ENCODE measurements at regions not wholly inside any gene's neighbourhood (a gene's known extent, or its start where the extent isn't known, plus 50 kb on each side); places are given as distances from the start of the nearest gene placed in this dataset.

DNA sequence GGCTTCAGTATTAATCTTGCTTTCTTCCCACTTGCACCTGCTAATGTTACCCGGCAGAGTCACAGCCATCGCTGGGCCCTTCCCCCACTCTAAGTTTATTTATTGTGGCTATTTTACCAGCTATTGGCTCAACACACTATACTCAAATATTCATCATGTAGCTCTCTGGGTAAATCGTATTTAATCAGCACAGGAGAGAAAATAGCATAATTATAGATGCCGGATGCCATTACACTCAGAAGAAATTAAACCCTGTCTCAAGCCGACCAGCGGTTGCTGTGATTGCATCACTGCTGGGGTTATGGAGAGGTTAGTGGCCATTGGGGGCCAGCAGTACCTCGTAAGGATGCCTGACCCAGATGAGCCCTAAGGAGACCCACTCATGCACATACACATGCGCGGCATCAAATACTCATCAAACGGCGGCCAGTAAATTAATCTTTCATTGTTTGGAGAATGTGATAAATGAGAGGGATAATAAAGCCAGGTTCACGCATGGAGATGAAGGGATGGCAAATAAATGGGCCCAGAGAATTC lies 269.5 kb upstream of the ZFHX3 start (continued):
- TF ChIP-seq, protein P1, sequence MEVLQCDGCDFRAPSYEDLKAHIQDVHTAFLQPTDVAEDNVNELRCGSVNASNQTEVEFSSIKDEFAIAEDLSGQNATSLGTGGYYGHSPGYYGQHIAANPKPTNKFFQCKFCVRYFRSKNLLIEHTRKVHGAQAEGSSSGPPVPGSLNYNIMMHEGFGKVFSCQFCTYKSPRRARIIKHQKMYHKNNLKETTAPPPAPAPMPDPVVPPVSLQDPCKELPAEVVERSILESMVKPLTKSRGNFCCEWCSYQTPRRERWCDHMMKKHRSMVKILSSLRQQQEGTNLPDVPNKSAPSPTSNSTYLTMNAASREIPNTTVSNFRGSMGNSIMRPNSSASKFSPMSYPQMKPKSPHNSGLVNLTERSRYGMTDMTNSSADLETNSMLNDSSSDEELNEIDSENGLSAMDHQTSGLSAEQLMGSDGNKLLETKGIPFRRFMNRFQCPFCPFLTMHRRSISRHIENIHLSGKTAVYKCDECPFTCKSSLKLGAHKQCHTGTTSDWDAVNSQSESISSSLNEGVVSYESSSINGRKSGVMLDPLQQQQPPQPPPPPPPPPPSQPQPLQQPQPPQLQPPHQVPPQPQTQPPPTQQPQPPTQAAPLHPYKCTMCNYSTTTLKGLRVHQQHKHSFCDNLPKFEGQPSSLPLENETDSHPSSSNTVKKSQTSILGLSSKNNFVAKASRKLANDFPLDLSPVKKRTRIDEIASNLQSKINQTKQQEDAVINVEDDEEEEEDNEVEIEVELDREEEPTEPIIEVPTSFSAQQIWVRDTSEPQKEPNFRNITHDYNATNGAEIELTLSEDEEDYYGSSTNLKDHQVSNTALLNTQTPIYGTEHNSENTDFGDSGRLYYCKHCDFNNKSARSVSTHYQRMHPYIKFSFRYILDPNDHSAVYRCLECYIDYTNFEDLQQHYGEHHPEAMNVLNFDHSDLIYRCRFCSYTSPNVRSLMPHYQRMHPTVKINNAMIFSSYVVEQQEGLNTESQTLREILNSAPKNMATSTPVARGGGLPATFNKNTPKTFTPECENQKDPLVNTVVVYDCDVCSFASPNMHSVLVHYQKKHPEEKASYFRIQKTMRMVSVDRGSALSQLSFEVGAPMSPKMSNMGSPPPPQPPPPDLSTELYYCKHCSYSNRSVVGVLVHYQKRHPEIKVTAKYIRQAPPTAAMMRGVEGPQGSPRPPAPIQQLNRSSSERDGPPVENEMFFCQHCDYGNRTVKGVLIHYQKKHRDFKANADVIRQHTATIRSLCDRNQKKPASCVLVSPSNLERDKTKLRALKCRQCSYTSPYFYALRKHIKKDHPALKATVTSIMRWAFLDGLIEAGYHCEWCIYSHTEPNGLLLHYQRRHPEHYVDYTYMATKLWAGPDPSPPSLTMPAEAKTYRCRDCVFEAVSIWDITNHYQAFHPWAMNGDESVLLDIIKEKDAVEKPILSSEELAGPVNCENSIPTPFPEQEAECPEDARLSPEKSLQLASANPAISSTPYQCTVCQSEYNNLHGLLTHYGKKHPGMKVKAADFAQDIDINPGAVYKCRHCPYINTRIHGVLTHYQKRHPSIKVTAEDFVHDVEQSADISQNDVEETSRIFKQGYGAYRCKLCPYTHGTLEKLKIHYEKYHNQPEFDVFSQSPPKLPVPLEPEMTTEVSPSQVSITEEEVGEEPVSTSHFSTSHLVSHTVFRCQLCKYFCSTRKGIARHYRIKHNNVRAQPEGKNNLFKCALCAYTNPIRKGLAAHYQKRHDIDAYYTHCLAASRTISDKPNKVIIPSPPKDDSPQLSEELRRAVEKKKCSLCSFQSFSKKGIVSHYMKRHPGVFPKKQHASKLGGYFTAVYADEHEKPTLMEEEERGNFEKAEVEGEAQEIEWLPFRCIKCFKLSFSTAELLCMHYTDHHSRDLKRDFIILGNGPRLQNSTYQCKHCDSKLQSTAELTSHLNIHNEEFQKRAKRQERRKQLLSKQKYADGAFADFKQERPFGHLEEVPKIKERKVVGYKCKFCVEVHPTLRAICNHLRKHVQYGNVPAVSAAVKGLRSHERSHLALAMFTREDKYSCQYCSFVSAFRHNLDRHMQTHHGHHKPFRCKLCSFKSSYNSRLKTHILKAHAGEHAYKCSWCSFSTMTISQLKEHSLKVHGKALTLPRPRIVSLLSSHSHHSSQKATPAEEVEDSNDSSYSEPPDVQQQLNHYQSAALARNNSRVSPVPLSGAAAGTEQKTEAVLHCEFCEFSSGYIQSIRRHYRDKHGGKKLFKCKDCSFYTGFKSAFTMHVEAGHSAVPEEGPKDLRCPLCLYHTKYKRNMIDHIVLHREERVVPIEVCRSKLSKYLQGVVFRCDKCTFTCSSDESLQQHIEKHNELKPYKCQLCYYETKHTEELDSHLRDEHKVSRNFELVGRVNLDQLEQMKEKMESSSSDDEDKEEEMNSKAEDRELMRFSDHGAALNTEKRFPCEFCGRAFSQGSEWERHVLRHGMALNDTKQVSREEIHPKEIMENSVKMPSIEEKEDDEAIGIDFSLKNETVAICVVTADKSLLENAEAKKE (CRISPR knock-in tag; IDR thresholded peaks at IDR 0.05) = no peak
- TF ChIP-seq, protein P2, sequence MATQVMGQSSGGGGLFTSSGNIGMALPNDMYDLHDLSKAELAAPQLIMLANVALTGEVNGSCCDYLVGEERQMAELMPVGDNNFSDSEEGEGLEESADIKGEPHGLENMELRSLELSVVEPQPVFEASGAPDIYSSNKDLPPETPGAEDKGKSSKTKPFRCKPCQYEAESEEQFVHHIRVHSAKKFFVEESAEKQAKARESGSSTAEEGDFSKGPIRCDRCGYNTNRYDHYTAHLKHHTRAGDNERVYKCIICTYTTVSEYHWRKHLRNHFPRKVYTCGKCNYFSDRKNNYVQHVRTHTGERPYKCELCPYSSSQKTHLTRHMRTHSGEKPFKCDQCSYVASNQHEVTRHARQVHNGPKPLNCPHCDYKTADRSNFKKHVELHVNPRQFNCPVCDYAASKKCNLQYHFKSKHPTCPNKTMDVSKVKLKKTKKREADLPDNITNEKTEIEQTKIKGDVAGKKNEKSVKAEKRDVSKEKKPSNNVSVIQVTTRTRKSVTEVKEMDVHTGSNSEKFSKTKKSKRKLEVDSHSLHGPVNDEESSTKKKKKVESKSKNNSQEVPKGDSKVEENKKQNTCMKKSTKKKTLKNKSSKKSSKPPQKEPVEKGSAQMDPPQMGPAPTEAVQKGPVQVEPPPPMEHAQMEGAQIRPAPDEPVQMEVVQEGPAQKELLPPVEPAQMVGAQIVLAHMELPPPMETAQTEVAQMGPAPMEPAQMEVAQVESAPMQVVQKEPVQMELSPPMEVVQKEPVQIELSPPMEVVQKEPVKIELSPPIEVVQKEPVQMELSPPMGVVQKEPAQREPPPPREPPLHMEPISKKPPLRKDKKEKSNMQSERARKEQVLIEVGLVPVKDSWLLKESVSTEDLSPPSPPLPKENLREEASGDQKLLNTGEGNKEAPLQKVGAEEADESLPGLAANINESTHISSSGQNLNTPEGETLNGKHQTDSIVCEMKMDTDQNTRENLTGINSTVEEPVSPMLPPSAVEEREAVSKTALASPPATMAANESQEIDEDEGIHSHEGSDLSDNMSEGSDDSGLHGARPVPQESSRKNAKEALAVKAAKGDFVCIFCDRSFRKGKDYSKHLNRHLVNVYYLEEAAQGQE (IDR thresholded peaks at IDR 0.05; ENCODE audit: unreplicated experiment) = no peak
- TF ChIP-seq STAT1 (IDR thresholded peaks at IDR 0.05; ENCODE audit: unreplicated experiment) = no peak

DNA sequence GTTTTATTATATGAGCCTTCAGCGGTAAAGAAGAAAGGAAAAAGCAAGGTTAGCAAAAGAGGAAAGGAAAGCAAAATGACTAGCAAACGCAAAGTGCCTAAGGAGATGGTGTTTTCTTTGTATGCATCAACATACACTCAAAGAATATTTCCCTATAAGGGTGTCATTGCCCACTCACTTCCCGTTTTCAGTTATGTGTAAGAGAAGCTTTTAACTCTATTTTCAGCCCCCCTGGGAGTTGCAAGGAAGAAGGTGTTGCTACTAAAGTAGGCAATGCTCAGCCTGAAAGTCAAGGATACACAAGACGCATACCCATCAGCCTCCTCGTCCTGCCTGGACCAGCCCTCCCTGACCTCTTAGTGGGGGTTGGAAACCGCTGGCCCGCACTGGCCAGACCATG lies 267.7 kb upstream of the ZFHX3 start:
- H3K27me3 ChIP-seq (ENCODE audit: insufficient read depth) = no peaks in the 10 kb centered on the region
- no peaks in the 10 kb centered on the region for H3F3A ChIP-seq (replicated peaks; ENCODE audit: low read depth)
- H3K9me2 ChIP-seq (ENCODE audit: insufficient read depth) = no peaks in the 10 kb centered on the region
- Mint-ChIP-seq H3K4me3 (no peak overlapping the region), H3K36me3 (ENCODE audit: low read depth) (no peaks in the 10 kb centered on the region), H3K27me3 (ENCODE audit: insufficient read depth, low read depth, poor library complexity) (no peaks in the 10 kb centered on the region), H3K27ac (no peak overlapping the region), H3K9me3 (peaks cover 4% of the 10 kb centered on the region; the same call in 2 of the 3 replicates), H3K4me1 (0 out of 3 replicates have a peak, but pooled peaks cover 2% of the 10 kb centered on the region)
- no peak overlapping the region for H3K4me3 ChIP-seq
- no peaks in the 10 kb centered on the region for H3K4me1 ChIP-seq (ENCODE audit: insufficient read depth)
- H3K79me2 ChIP-seq (replicated peaks; ENCODE audit: insufficient read depth) = no peaks in the 10 kb centered on the region
- H3K27ac ChIP-seq (ENCODE audit: low read depth) = no peak overlapping the region
- no peak for DNase-seq (ENCODE audit: low spot score)
- no peak overlapping the region for H2AFZ ChIP-seq
- no peaks in the 10 kb centered on the region for H4K20me1 ChIP-seq (replicated peaks; ENCODE audit: insufficient read depth)
- no peak for ATAC-seq
- no peak overlapping the region for H3K4me2 ChIP-seq
- no peaks in the 10 kb centered on the region for H3K36me3 ChIP-seq (ENCODE audit: insufficient read depth)
- TF ChIP-seq EZH2 (IDR thresholded peaks at IDR 0.05; ENCODE audit: low read depth, unreplicated experiment) = no peak
- no peak for TF ChIP-seq JUNB (IDR thresholded peaks at IDR 0.05; ENCODE audit: unreplicated experiment)
- TF ChIP-seq, protein P1 (CRISPR knock-in tag; IDR thresholded peaks at IDR 0.05) = no peak
